ENCODE measurements at regions not wholly inside any gene's neighbourhood (a gene's known extent, or its start where the extent isn't known, plus 50 kb on each side); places are given as distances from the start of the nearest gene placed in this dataset.

DNA sequence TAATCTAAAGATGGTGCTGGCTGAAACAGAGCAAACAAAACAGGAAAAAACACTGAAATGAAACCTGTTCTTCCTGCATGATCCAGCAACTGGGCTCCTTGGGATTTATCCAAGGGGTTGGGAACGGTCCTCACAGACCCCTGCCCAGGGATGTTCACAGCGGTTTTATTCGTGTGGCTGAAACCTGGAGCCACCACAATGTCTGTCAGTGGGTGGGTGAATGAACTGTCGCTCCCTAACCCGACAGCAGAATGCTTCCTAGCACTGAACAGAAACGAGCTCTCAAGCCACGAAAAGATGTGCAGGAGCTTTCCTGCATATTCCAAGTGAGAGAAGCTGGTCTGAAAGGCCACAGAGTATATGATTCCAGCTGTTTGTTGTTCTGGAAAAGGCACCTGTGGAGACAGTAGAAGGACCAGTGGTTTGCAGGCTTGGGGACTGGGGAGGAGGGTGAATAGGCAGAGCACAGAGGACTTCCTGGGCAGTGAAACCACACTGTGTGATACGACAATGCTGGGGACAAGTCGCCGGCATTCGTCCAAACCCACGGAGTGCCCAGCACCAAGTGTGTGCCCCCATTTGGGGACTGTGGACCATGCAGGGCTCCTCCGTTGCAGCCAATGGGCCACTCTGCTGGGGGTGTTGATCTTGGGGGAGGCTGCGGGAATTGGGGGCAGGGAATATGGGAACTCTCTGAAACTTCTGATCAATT is 73.9 kb downstream of the TEX29 start:
- DNase-seq = no peak

GRCh38 chr13:111395511-111396393 is 75.3 kb downstream of the TEX29 start:
- no peak for DNase-seq

GRCh38 chr13:111396457-111396856 is 76.0 kb downstream of the TEX29 start:
- no peak for DNase-seq

DNA sequence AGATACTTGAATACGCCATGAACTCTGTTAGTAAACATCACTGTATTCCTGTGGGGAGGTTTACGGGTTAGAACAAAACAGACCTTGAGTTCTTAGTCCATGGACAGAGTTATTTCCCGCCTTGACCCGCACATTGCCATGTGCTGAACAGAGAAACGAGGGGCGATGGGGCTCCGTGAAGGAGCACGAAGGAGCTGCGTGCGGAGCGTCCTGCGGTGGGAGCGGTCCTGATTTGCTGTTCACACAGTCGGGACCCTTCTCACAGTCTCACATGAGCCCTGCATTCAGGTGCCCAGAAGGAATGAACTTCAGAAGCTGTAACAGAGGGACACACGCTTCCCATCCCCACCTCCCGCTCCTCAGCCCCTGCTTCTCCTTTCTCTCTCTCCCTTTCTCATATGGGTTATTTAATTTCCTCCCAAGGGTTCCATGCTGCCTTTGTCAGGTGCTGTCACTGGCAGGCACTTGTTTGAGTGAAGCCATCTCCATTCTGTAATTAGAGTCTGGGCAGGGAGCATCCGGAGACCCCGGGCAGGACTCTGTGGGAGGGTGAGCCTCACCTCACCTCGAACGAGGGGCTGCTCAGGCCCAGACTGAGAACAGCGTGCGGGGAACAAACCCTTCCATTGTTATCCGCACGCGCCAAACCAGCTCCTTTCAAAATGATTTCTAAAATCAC is 76.9 kb downstream of the TEX29 start:
- no peak for DNase-seq

- DNase-seq = no peak
Observed at GRCh38 chr13:111398196-111398595, 77.8 kb downstream of the TEX29 start.

DNA sequence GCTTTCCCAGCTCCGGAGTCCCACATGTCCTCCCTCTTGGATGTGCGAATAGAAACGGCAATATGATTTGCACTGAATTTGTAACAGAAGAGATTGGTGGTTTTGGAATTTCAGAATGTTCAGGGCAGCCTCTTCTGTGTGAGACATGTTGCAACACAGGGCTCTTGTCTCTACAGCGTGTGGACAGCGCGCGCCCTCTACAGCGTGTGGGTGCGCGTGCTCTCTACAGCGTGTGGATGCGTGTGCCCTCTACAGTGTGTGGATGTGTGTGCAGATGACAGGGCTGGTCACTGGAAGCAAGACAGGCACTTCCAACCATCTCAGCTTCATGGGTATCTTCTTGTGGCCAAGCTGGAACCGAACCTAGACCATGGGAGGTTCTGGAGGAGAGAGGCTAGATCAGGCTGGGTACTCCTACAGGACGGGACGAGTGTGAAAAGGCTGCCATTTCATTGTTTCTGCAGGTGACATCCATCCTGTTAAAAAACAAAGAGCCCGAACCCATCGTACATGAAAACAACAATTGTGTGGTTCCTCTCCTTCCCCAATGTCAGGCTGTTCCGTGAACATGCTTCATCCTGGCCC is 78.4 kb downstream of the TEX29 start:
- no peak for DNase-seq

GRCh38 chr13:111399334-111399733 is 78.9 kb downstream of the TEX29 start:
- DNase-seq = no peak

DNA sequence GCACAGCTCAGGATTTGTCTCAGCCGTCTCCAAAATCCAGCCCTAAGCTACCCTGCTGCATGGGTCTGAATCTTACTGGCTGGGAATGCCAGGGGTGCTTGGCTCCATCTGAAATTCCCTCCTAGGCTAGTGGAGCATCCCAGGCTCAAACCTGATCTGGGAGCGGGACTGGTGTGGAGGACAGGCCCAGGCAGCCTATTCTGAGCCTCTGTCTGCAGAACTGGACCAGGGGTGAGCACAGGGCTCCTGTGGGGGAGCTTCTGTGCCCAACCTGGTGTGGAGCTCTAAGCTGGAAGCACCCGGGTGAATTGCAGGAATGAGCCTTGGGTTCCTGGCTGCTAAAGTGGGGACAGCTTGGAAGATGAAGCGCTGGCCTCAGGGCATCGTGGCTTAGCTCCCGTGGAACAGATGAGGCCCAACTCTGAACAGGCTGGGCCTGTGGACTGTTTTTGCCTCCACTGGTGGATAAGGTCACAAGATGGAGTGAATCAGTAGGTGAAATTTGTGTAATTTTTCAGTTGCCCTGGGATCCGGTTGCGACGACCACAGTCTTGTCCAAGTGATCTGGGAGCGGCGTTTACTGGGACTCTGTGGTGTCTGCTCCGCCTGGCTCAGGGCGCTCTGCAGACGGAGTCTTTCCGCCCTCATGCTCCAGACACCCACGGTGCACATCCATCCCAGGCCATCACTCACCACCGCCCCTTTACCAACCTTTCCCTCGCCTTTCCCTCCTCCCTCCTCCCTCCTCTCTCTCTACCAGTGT is 79.5 kb downstream of the TEX29 start:
- DNase-seq = no peak

GRCh38 chr13:111401151-111401550 is 80.7 kb downstream of the TEX29 start:
- no peak for DNase-seq

DNA sequence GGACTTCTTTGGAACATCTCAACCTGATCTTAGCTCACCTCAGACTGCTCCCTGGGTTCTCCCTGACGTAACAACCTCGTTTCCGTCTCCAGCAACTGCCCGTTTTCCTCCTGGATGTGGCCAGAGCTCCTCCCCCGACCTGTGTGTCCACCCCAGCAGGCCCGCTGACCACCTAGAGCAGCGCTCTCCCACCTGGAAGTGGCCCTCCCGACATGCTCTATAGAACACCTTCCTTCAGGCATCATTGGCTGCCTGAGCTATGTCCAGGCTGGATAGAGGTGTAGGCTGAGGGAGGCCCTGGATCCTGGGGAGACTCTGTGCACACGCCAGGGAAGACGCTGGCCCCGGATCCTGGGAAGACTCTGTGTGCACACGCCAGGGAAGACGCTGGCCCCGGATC is 81.3 kb downstream of the TEX29 start:
- DNase-seq = no peak

- no peak for DNase-seq
Observed at GRCh38 chr13:111402441-111402840, 82.0 kb downstream of the TEX29 start.

DNA sequence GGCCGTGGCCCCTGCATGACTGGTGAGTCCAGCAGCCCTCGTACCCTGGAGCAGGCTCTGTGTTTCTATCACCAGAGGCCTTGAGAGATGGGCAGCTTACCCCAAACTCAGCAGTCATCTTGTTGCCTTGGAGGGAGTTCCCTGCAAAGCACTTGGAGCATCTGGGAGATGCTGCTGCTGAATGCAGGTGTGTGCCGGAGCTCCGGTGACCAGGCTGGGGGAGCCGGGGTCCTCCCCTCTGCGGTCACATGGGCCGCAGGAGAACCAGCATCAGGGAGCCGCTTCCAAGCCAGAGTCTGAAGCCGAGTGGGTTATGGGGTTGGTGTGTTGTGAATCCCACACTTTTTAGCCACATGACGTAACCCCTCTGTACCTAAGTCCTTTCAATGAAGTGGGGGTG is 82.8 kb downstream of the TEX29 start:
- DNase-seq = no peak

DNA sequence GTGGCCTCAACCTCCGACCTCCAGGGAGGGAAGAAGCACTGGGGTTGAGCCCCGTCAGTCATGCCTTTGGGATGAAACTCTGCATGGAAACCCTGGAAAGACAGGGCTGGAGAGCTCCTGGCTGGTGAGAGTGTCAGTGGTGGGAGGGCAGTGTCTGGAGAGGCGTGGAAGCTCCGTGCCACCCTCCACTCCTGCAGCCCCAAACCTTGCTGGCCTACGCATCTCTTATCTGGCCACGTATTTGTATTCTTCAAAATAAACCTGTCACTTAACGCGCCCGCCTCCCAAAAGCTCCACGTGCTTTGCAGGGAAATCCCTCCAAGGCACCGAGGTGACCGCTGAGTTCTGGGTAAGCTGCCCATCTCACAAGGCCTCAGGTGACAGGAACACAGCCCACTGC is 84.3 kb downstream of the TEX29 start:
- DNase-seq = no peak

DNA sequence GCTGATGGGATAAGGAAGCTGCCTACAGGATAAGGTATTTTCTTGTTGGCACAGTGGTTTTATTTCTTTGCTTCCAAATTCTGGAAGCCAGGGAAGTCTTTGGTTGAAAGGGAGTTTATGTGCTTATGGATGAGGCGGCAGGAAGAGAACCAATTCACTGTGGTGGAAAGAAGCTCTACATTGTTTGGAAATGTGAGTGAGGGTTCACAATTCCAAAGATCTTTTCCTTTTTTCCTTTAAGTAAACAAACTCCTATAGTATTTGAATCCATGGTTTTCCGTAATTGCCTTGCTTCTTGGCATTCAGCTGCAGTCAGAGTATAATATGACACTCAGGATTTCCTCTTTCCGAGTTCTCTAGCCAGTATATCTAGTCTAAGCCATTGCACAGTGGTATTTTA is 86.2 kb downstream of the TEX29 start:
- no peak for DNase-seq

- DNase-seq = no peak
Observed at GRCh38 chr13:111407381-111408131, 87.1 kb downstream of the TEX29 start.

- no peak for DNase-seq
Observed at GRCh38 chr13:111409413-111409812, 89.0 kb downstream of the TEX29 start.

DNA sequence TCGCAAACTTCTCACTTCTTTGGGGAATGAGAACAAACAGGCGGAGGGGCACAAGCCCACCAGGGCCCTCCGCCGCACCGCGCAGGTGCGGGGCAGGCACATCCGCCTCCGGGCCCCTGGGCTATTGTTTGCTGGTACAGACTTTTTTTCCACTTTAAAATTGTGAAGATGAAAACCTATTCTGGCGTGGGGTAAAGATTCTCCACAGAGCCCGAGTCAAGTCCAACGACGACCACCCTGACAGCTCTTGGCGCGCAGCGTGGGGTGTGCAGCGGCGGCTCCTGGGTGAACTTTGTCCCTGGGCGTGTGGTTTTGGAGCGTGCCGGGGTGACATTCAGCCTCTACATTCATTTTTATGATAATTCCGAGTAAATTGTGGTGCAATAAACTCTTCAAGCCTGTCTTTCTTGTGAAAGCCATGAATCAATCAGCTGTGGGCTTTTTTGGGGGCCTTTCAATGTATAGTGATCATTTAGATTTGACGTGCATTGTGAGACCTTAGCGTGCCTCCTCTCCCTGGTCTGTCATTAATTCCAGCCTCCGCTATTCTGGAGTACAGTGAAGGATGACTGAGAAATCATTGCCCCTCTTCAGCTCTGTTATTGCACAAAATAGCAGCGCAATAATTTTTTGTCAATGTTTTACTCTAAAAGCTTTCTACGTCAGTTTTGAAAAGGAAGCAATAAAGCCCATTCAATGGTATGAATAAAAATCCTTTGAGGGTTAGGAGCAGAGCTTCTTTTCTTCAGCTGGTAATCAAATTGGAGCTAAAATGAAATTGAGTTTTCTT is 90.0 kb downstream of the TEX29 start:
- DNase-seq = no peak

GRCh38 chr13:111411151-111411858 is 90.9 kb downstream of the TEX29 start:
- DNase-seq = no peak

DNA sequence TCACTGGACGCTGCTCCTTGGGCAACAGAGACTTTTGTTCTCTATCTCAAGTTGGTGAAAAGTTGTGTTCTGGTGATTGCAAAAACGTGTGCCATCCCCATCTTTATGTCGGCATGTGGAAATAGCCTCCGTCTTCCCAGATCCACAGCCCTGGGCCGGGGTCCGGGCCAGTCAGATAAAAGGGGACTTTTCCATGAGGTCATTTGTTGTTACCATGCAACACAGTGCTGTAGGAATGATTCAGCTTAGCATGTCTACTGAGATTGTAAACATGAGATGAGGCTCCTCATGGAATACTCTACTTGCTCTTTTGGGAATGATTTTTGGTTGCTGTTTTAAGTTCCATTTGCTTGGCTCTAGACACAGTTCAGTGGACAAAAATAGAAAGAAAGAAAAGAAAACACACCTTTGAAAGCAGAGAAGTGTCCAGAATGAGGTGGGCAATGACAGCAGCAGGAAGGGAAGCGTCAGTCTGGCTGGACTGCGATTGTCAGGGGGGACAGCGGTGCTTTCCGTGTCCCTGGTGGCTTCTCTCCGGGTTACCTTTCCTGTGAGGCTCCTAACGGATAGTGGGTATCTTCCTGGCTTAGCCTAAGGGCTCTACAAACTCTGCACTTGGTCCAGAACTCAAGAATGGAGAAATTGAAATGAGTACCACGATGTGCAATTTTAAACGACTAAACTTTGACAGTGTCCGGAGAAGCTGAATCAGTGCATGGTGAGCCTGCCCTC is 91.6 kb downstream of the TEX29 start:
- no peak for DNase-seq
